Mammary epithelial cell (primary cell): ENCODE measurements at regions not wholly inside any gene's neighbourhood (a gene's known extent, or its start where the extent isn't known, plus 50 kb on each side); places are given as distances from the start of the nearest gene placed in this dataset.

ENCODE experiments used
- EZH2 ChIP-seq: IDR thresholded peaks from 2 replicates; pipeline ENCODE4 v1.6.1; 2012; ENCODE audit warnings: low read length, inconsistent platforms, borderline replicate concordance
- TF ChIP-seq, protein P1 (sequence below), 2 donors: IDR thresholded peaks in 1 of 2; conservative IDR thresholded peaks in 1 of 2; 2 replicates each; pipeline ENCODE4 v1.5.1; 2011 to 2012; ENCODE audit warnings: inconsistent platforms in 2 of 2, low read length in 2 of 2, mild to moderate bottlenecking in 2 of 2, control low read depth in 1 of 2, low read depth in 1 of 2; ENCODE audit not compliant: insufficient read depth in 1 of 2; ENCODE audit errors: extremely low read depth in 1 of 2

GRCh38 chr2:236473691-236474090 is 95.9 kb upstream of the ACKR3 start:
- TF ChIP-seq, protein P1, sequence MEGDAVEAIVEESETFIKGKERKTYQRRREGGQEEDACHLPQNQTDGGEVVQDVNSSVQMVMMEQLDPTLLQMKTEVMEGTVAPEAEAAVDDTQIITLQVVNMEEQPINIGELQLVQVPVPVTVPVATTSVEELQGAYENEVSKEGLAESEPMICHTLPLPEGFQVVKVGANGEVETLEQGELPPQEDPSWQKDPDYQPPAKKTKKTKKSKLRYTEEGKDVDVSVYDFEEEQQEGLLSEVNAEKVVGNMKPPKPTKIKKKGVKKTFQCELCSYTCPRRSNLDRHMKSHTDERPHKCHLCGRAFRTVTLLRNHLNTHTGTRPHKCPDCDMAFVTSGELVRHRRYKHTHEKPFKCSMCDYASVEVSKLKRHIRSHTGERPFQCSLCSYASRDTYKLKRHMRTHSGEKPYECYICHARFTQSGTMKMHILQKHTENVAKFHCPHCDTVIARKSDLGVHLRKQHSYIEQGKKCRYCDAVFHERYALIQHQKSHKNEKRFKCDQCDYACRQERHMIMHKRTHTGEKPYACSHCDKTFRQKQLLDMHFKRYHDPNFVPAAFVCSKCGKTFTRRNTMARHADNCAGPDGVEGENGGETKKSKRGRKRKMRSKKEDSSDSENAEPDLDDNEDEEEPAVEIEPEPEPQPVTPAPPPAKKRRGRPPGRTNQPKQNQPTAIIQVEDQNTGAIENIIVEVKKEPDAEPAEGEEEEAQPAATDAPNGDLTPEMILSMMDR (conservative IDR thresholded peaks at IDR 0.05 in 1 of 2, IDR thresholded peaks at IDR 0.05 in 1 of 2; ENCODE audit: extremely low read depth in 1 of 2, insufficient read depth in 1 of 2, low read depth in 1 of 2, low read length in 2 of 2) = no peak
- no peak for TF ChIP-seq EZH2
